GM13977 (cell line): ENCODE measurements at regions not wholly inside any gene's neighbourhood (a gene's known extent, or its start where the extent isn't known, plus 50 kb on each side); places are given as distances from the start of the nearest gene placed in this dataset.

Experiments
- DNase-seq: peaks from one replicate; pipeline ENCODE4 v3.0.0; 2012; ENCODE audit warnings: low spot score
- CTCF ChIP-seq: IDR thresholded peaks from 2 replicates; pipeline ENCODE4 v1.5.1; 2012; ENCODE audit warnings: mild to moderate bottlenecking, control low read depth; ENCODE audit not compliant: insufficient read depth; ENCODE audit errors: extremely low read depth, missing control alignments
- in situ Hi-C: fragments of 300-500 bp; cut with MboI; formaldehyde crosslinking; loops from one replicate; pipeline ENCODE4 v1.12.0; 2022; ENCODE audit warnings: low sequenced_read_pairs, low pct_unique_long_range_greater_than_20kb, mixed read lengths, inconsistent platforms; ENCODE audit not compliant: unreplicated experiment

GRCh38 chr5:121264605-121265004 is 587.1 kb upstream of the FTMT start:
- TF ChIP-seq CTCF, result no peak
- no peak for DNase-seq
- in situ Hi-C loops, result no loop called here

GRCh38 chr5:121271546-121271945 is 580.1 kb upstream of the FTMT start:
- in situ Hi-C loops, result no loop called here
- TF ChIP-seq CTCF, result no peak
- no peak for DNase-seq

- in situ Hi-C loops, result no loop called here
- no peak for DNase-seq
- TF ChIP-seq CTCF, result no peak
Observed at GRCh38 chr5:121273833-121274433, 577.7 kb upstream of the FTMT start.

GRCh38 chr5:121279801-121280200 is 571.9 kb upstream of the FTMT start:
- no peak for DNase-seq
- no peak for TF ChIP-seq CTCF
- in situ Hi-C loops, result no loop called here

- in situ Hi-C loops, result no loop called here
- DNase-seq, result no peak
- no peak for TF ChIP-seq CTCF
Observed at GRCh38 chr5:121285801-121286521, 565.7 kb upstream of the FTMT start.

GRCh38 chr5:121288781-121289180 is 562.9 kb upstream of the FTMT start:
- DNase-seq, result no peak
- in situ Hi-C loops, result no loop called here
- no peak for TF ChIP-seq CTCF

- in situ Hi-C loops, result no loop called here
- no peak for TF ChIP-seq CTCF
- DNase-seq, result no peak
Observed at GRCh38 chr5:121292664-121293063, 559.0 kb upstream of the FTMT start.
